ENCODE measurements at regions not wholly inside any gene's neighbourhood (a gene's known extent, or its start where the extent isn't known, plus 50 kb on each side); places are given as distances from the start of the nearest gene placed in this dataset.

DNA sequence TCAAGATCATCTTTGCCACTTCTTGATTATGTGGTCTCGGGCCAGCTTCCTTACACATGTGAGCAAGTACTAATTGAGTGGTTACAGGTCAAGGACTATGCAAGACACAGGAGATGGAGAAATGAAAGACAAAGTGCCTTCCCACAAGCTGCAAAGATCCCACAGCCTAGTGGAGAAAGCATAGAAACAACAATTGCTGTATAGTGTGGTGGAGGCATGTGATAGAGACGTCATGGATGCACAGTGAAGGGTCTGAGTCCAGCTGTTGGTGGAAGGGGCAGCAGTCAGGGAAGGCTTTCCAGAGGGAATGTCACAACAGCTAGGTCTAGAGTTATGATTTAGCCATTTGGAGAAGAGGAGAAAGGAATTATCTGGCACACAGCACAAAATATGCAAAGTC is 210.6 kb downstream of the KDR start:
- no peak for DNase-seq (ENCODE audit: low read depth in 6 of 9, low spot score in 9 of 9)
- H3K4me1 ChIP-seq (ENCODE audit: control insufficient read depth in 2 of 2, insufficient read depth in 2 of 2, low read length in 2 of 2) = peaks cover 0 to under 1% of the 10 kb centered on the region in 2 donors
- WGBS = 95% methylated on average over 2 of the region's 2 CpGs

DNA sequence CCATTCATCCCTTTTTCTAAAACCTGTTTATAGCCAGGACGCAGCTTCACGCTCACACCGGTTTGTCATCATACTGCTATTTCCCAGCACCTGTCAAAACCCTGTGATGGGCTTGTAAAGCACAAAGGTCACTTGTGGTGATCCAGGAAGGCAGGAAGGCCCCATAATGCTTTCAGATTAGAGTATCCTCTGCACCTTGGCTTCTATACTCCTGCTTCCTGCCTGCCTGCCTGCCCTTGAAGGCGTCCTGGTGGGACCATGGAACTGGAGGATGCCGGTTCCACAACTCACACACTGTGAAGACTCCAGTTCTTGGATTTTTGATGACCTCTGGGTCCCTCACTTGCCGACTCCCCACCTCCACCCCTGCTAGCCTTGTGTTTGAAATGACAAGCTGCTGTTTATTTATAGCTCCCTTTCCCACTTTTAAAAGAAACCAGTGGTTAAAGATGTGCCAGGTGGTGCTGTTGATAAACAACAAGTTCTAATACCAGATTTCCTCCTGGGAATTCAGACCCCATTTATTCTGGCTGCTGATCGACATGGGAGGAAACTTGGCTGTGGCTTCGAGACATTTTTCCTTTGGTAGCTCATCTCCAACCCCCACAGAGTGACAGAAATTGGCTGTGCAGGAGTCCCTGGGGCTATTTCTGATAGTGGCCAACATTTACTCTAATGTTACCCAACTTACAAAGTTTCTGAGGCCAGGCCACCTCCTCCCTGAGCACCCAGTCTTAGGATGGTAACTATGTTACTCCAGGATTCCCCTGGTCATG is 211.5 kb downstream of the KDR start:
- Histone ChIP-seq H3K4me3 (ENCODE audit: low read length in 2 of 2) (no peak overlapping the region), H3K4me1 (ENCODE audit: control insufficient read depth in 2 of 2, insufficient read depth in 2 of 2, low read length in 2 of 2) (peaks cover 0 to 3% of the 10 kb centered on the region in 2 donors), H3K27ac (ENCODE audit: low read depth in 1 of 2, low read length in 1 of 2) (no peak overlapping the region), H3K9me3 (ENCODE audit: control insufficient read depth in 2 of 2, insufficient read depth in 1 of 2, low read length in 1 of 2) (no peaks in the 10 kb centered on the region), H3K36me3 (ENCODE audit: control insufficient read depth in 2 of 2, insufficient read depth in 2 of 2, low read length in 1 of 2) (no peaks in the 10 kb centered on the region), H3K27me3 (ENCODE audit: control insufficient read depth in 2 of 2, insufficient read depth in 1 of 2, low read length in 1 of 2) (no peaks in the 10 kb centered on the region)
- WGBS = 73% methylated on average over 8 of the region's 8 CpGs
- DNase-seq (ENCODE audit: low read depth in 6 of 9, low spot score in 9 of 9) = no peak

More for the DNA sequence above, 210.6 kb downstream of the KDR start:
- Histone ChIP-seq H3K27ac (ENCODE audit: low read depth in 1 of 2, low read length in 1 of 2) (no peak overlapping the region), H3K27me3 (ENCODE audit: control insufficient read depth in 2 of 2, insufficient read depth in 1 of 2, low read length in 1 of 2) (no peaks in the 10 kb centered on the region), H3K36me3 (ENCODE audit: control insufficient read depth in 2 of 2, insufficient read depth in 2 of 2, low read length in 1 of 2) (no peaks in the 10 kb centered on the region), H3K4me3 (ENCODE audit: low read length in 2 of 2) (no peak overlapping the region), H3K9me3 (ENCODE audit: control insufficient read depth in 2 of 2, insufficient read depth in 1 of 2, low read length in 1 of 2) (no peaks in the 10 kb centered on the region)

DNA sequence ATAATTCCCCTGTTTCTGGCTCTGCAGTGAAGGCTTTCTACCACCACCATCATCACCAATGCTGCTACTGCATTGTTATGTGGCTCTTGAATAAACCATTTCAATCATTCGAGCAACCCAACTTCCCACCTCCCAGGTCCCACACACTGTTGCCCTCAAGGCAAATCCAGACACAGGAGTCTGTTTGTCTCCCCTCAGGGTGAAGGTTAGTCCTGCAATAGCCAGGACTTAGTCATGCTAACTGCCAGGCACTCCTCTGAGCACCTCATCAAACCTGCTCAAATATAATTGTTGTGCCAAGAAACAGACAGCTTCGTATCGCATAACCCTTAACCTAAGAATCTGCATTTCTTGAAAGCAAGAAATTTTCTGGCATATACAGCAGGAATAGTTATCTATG is 213.2 kb downstream of the KDR start:
- Histone ChIP-seq H3K27me3 (ENCODE audit: control insufficient read depth in 2 of 2, insufficient read depth in 1 of 2, low read length in 1 of 2) (no peaks in the 10 kb centered on the region), H3K27ac (ENCODE audit: low read depth in 1 of 2, low read length in 1 of 2) (no peak overlapping the region), H3K4me1 (ENCODE audit: control insufficient read depth in 2 of 2, insufficient read depth in 2 of 2, low read length in 2 of 2) (peaks cover 0 to 3% of the 10 kb centered on the region in 2 donors), H3K36me3 (ENCODE audit: control insufficient read depth in 2 of 2, insufficient read depth in 2 of 2, low read length in 1 of 2) (no peaks in the 10 kb centered on the region), H3K4me3 (ENCODE audit: low read length in 2 of 2) (no peak overlapping the region), H3K9me3 (ENCODE audit: control insufficient read depth in 2 of 2, insufficient read depth in 1 of 2, low read length in 1 of 2) (no peaks in the 10 kb centered on the region)
- WGBS = 98% methylated on average over 3 of the region's 3 CpGs
- no peak for DNase-seq (ENCODE audit: low read depth in 6 of 9, low spot score in 9 of 9)

DNA sequence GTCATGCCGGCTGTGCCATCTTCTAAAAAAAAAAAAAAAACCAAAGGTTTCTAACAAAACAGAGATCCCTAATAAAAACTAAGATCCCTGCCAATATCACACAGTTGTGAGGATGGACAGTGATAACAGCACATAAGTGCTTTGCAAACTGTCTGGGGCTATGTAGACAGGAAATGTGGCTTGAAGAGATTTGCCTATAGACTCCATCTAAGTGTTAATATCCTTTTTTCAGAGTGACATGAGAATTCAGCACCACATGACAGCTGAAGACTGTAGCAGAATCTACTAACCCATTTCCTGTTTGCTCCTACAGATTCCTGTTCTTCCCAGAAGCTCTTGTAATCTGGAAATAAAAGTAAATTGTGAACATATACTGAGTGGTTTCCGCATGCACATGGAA is 215.4 kb downstream of the KDR start:
- Histone ChIP-seq H3K27me3 (ENCODE audit: control insufficient read depth in 2 of 2, insufficient read depth in 1 of 2, low read length in 1 of 2) (no peaks in the 10 kb centered on the region), H3K27ac (ENCODE audit: low read depth in 1 of 2, low read length in 1 of 2) (no peak overlapping the region), H3K36me3 (ENCODE audit: control insufficient read depth in 2 of 2, insufficient read depth in 2 of 2, low read length in 1 of 2) (no peaks in the 10 kb centered on the region), H3K4me1 (ENCODE audit: control insufficient read depth in 2 of 2, insufficient read depth in 2 of 2, low read length in 2 of 2) (peaks cover 0 to 3% of the 10 kb centered on the region in 2 donors), H3K4me3 (ENCODE audit: low read length in 2 of 2) (no peak overlapping the region), H3K9me3 (ENCODE audit: control insufficient read depth in 2 of 2, insufficient read depth in 1 of 2, low read length in 1 of 2) (no peaks in the 10 kb centered on the region)
- WGBS = 70% methylated on average over 2 of the region's 2 CpGs
- DNase-seq (ENCODE audit: low read depth in 6 of 9, low spot score in 9 of 9) = peak in 3 of 9 donors; percentile 3 to 48 (median 4)

- H3K9me3 ChIP-seq (ENCODE audit: control insufficient read depth in 2 of 2, insufficient read depth in 1 of 2, low read length in 1 of 2) = no peaks in the 10 kb centered on the region
- WGBS = 46% methylated on average over 3 of the region's 3 CpGs
- no peaks in the 10 kb centered on the region for H3K36me3 ChIP-seq (ENCODE audit: control insufficient read depth in 2 of 2, insufficient read depth in 2 of 2, low read length in 1 of 2)
- peaks cover 0 to 3% of the 10 kb centered on the region in 2 donors for H3K4me1 ChIP-seq (ENCODE audit: control insufficient read depth in 2 of 2, insufficient read depth in 2 of 2, low read length in 2 of 2)
- no peak overlapping the region for H3K27ac ChIP-seq (ENCODE audit: low read depth in 1 of 2, low read length in 1 of 2)
- no peak for DNase-seq (ENCODE audit: low read depth in 6 of 9, low spot score in 9 of 9)
- H3K4me3 ChIP-seq (ENCODE audit: low read length in 2 of 2) = no peak overlapping the region
- no peaks in the 10 kb centered on the region for H3K27me3 ChIP-seq (ENCODE audit: control insufficient read depth in 2 of 2, insufficient read depth in 1 of 2, low read length in 1 of 2)
These were observed 216.6 kb downstream of the KDR start for GRCh38 chr4:54908763-54909162.

- peaks cover 0 to 3% of the 10 kb centered on the region in 2 donors for H3K4me1 ChIP-seq (ENCODE audit: control insufficient read depth in 2 of 2, insufficient read depth in 2 of 2, low read length in 2 of 2)
- H3K9me3 ChIP-seq (ENCODE audit: control insufficient read depth in 2 of 2, insufficient read depth in 1 of 2, low read length in 1 of 2) = no peaks in the 10 kb centered on the region
- no peaks in the 10 kb centered on the region for H3K27me3 ChIP-seq (ENCODE audit: control insufficient read depth in 2 of 2, insufficient read depth in 1 of 2, low read length in 1 of 2)
- DNase-seq (ENCODE audit: low read depth in 6 of 9, low spot score in 9 of 9) = no peak
- WGBS = 91% methylated on average over 2 of the region's 2 CpGs
- no peaks in the 10 kb centered on the region for H3K36me3 ChIP-seq (ENCODE audit: control insufficient read depth in 2 of 2, insufficient read depth in 2 of 2, low read length in 1 of 2)
- no peak overlapping the region for H3K4me3 ChIP-seq (ENCODE audit: low read length in 2 of 2)
- H3K27ac ChIP-seq (ENCODE audit: low read depth in 1 of 2, low read length in 1 of 2) = no peak overlapping the region
These were observed 220.4 kb downstream of the KDR start for GRCh38 chr4:54904953-54905352.

GRCh38 chr4:54902976-54903375 is 222.4 kb downstream of the KDR start:
- no peak for DNase-seq (ENCODE audit: low read depth in 6 of 9, low spot score in 9 of 9)
- Histone ChIP-seq H3K9me3 (ENCODE audit: control insufficient read depth in 2 of 2, insufficient read depth in 1 of 2, low read length in 1 of 2) (no peaks in the 10 kb centered on the region), H3K36me3 (ENCODE audit: control insufficient read depth in 2 of 2, insufficient read depth in 2 of 2, low read length in 1 of 2) (no peaks in the 10 kb centered on the region), H3K4me3 (ENCODE audit: low read length in 2 of 2) (no peak overlapping the region), H3K4me1 (ENCODE audit: control insufficient read depth in 2 of 2, insufficient read depth in 2 of 2, low read length in 2 of 2) (no peaks in the 10 kb centered on the region), H3K27me3 (ENCODE audit: control insufficient read depth in 2 of 2, insufficient read depth in 1 of 2, low read length in 1 of 2) (no peaks in the 10 kb centered on the region), H3K27ac (ENCODE audit: low read depth in 1 of 2, low read length in 1 of 2) (no peak overlapping the region)
- 96% methylated on average over 3 of the region's 3 CpGs for WGBS

DNA sequence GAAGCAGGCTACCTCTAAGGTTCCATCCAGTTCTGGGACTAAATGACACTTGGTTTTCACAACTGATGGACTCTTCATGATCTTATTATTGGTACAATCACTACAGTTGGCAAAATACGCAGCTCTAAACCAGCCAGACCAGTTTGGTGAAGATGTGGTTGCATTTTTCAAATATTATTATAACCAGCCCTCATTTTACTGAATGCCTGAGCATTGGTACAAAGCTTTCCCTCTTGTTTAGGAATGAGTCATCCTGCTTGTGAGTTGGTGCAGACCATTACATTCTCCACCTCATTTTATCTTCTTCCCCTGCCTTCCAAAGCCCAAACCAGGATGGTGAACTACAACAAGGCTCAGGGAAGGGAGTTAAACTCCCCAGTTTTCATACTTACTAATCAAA is 223.1 kb downstream of the KDR start:
- no peaks in the 10 kb centered on the region for H3K9me3 ChIP-seq (ENCODE audit: control insufficient read depth in 2 of 2, insufficient read depth in 1 of 2, low read length in 1 of 2)
- no peaks in the 10 kb centered on the region for H3K36me3 ChIP-seq (ENCODE audit: control insufficient read depth in 2 of 2, insufficient read depth in 2 of 2, low read length in 1 of 2)
- 93% methylated on average over 1 of the region's 1 CpG for WGBS
- no peak overlapping the region for H3K4me3 ChIP-seq (ENCODE audit: low read length in 2 of 2)
- no peaks in the 10 kb centered on the region for H3K4me1 ChIP-seq (ENCODE audit: control insufficient read depth in 2 of 2, insufficient read depth in 2 of 2, low read length in 2 of 2)
- DNase-seq (ENCODE audit: low read depth in 6 of 9, low spot score in 9 of 9) = no peak
- no peaks in the 10 kb centered on the region for H3K27me3 ChIP-seq (ENCODE audit: control insufficient read depth in 2 of 2, insufficient read depth in 1 of 2, low read length in 1 of 2)
- H3K27ac ChIP-seq (ENCODE audit: low read depth in 1 of 2, low read length in 1 of 2) = no peak overlapping the region

DNA sequence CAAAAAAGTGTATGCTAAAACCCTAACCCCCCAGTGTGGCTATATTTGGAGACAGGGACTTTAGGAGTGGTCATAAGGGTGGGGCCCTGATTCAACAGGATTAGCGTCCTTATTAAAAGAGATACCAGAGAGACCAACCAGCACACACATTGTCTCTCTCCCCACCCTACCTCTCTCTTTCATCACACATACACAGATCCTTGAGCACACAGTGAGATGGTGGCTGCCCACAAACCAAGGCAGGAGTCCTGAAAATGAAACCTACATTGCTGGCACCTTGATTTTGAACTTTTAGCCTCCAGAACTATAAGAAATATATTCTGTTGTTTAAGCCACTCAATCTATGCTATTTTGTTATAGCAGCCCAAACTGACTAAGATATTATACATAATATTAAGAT is 224.2 kb downstream of the KDR start:
- Histone ChIP-seq H3K27me3 (ENCODE audit: control insufficient read depth in 2 of 2, insufficient read depth in 1 of 2, low read length in 1 of 2) (no peaks in the 10 kb centered on the region), H3K36me3 (ENCODE audit: control insufficient read depth in 2 of 2, insufficient read depth in 2 of 2, low read length in 1 of 2) (no peaks in the 10 kb centered on the region), H3K4me1 (ENCODE audit: control insufficient read depth in 2 of 2, insufficient read depth in 2 of 2, low read length in 2 of 2) (no peaks in the 10 kb centered on the region), H3K4me3 (ENCODE audit: low read length in 2 of 2) (no peak overlapping the region), H3K9me3 (ENCODE audit: control insufficient read depth in 2 of 2, insufficient read depth in 1 of 2, low read length in 1 of 2) (no peaks in the 10 kb centered on the region), H3K27ac (ENCODE audit: low read depth in 1 of 2, low read length in 1 of 2) (no peak overlapping the region)
- no peak for DNase-seq (ENCODE audit: low read depth in 6 of 9, low spot score in 9 of 9)
- 98% methylated on average over 1 of the region's 1 CpG for WGBS

All from thymus (tissue), 11 donors.